ENCODE measurements at regions not wholly inside any gene's neighbourhood (a gene's known extent, or its start where the extent isn't known, plus 50 kb on each side); places are given as distances from the start of the nearest gene placed in this dataset.

GRCh38 chr6:115194981-115195638 is 852.3 kb upstream of the HS3ST5 start:
- no peak for FAIRE-seq
- POLR2A ChIA-PET (ENCODE audit: partially characterized antibody): no interaction called here
- no peak for TF ChIP-seq KDM5A (IDR thresholded peaks at IDR 0.05; ENCODE audit: low read length)

More at GRCh38 chr6:115194981-115195638, 852.3 kb upstream of the HS3ST5 start:
- WGBS, 2 experiments (ENCODE audit: extremely low coverage in 1 of 2, insufficient coverage in 1 of 2, insufficient read length in 1 of 2, insufficient replicate concordance in 2 of 2, low coverage in 1 of 2, low lambda C conversion rate in 2 of 2, missing lambda C conversion rate in 1 of 2): 100% methylated on average over 2 of the region's 2 CpGs; no CpG with 5 or more reads in 1 of the 2 experiments
- no peaks in the 10 kb centered on the region for H3K36me3 ChIP-seq (ENCODE audit: control insufficient read depth in 2 of 4, insufficient read depth in 4 of 4, low read length in 3 of 4)
- DNase-seq (ENCODE audit: low read depth in 1 of 2, low spot score in 2 of 2): no peak
- no peak overlapping the region for H3K23ac ChIP-seq (ENCODE audit: insufficient read length)
- no peak overlapping the region for H2BK15ac ChIP-seq (ENCODE audit: low read length)
- H3K56ac ChIP-seq (replicated peaks; ENCODE audit: insufficient read length, low read depth, low read length): no peak overlapping the region
- no peak overlapping the region for H2BK5ac ChIP-seq (ENCODE audit: low read depth, low read length)
- H3K4me2 ChIP-seq (ENCODE audit: insufficient read depth in 1 of 2, low read depth in 2 of 2, low read length in 2 of 2): no peak overlapping the region
- no peaks in the 10 kb centered on the region for H4K20me1 ChIP-seq (replicated peaks in 1 of 2; ENCODE audit: control insufficient read depth in 1 of 2, insufficient read depth in 2 of 2, low read length in 2 of 2)
- no peak overlapping the region for H3K4me3 ChIP-seq (ENCODE audit: extremely low read depth in 1 of 4, insufficient read depth in 2 of 4, low read depth in 3 of 4, low read length in 4 of 4)
- H3K79me1 ChIP-seq (ENCODE audit: low read depth, low read length): no peaks in the 10 kb centered on the region
- H3K9ac ChIP-seq (replicated peaks in 1 of 4; ENCODE audit: extremely low read depth in 1 of 4, low read depth in 3 of 4, low read length in 3 of 4): no peak overlapping the region
- no peak overlapping the region for H4K5ac ChIP-seq (ENCODE audit: insufficient read length, low read depth, low read length)
- H3K27me3 ChIP-seq (replicated peaks in 1 of 4; ENCODE audit: control insufficient read depth in 3 of 4, extremely low read depth in 1 of 4, insufficient read depth in 3 of 4, low read length in 3 of 4): no peaks in the 10 kb centered on the region
- no peak overlapping the region for H3K18ac ChIP-seq (ENCODE audit: extremely low read depth, low read length)
- H2AFZ ChIP-seq (ENCODE audit: low read length): no peak overlapping the region
- peaks cover 3 to 5% of the 10 kb centered on the region in 2 experiments; a peak in 2 of 4 replicates for H3K9me3 ChIP-seq (ENCODE audit: insufficient read depth in 2 of 2, low read depth in 1 of 2, low read length in 1 of 2)
- no peak overlapping the region for H2AK5ac ChIP-seq (ENCODE audit: low read depth, low read length)
- no peaks in the 10 kb centered on the region for H3K23me2 ChIP-seq (ENCODE audit: low read depth, low read length)
- no peak overlapping the region for H4K91ac ChIP-seq (replicated peaks; ENCODE audit: insufficient read length, low read length)
- no peak overlapping the region for H3K4ac ChIP-seq (replicated peaks; ENCODE audit: insufficient read length, low read depth, low read length)
- H3K79me2 ChIP-seq (ENCODE audit: control insufficient read depth in 1 of 2, insufficient read depth in 2 of 2, low read length in 2 of 2): no peaks in the 10 kb centered on the region
- no peak overlapping the region for H3K27ac ChIP-seq (ENCODE audit: low read depth, low read length)
- H4K8ac ChIP-seq (ENCODE audit: extremely low read depth, insufficient read depth, low read length): no peak overlapping the region
- no peak overlapping the region for H3K14ac ChIP-seq (ENCODE audit: insufficient read length)
- H2BK120ac ChIP-seq (replicated peaks; ENCODE audit: low read depth, low read length): no peak overlapping the region
- no peak overlapping the region for H2BK12ac ChIP-seq (ENCODE audit: low read depth, low read length)
- CTCF ChIA-PET (ENCODE audit: partially characterized antibody): interaction anchor here (1.5 kb wide), 1 partner anchor 135 kb away, joined by 3 read pairs; no protein-coding TSS in a partner anchor
- H3K4me1 ChIP-seq (replicated peaks in 1 of 4; ENCODE audit: control insufficient read depth in 3 of 4, insufficient read depth in 4 of 4, low read length in 3 of 4): no peaks in the 10 kb centered on the region
- H2BK20ac ChIP-seq (ENCODE audit: low read length): no peak overlapping the region
